H1 (cell line): ENCODE measurements at regions not wholly inside any gene's neighbourhood (a gene's known extent, or its start where the extent isn't known, plus 50 kb on each side); places are given as distances from the start of the nearest gene placed in this dataset.

ENCODE experiments used
- HDAC6 ChIP-seq: IDR thresholded peaks from one replicate; pipeline ENCODE4 v1.7.1; 2012; ENCODE audit warnings: low read depth, mild to moderate bottlenecking, inconsistent platforms, low read length, moderate library complexity
- JUN ChIP-seq: IDR thresholded peaks from 2 replicates; pipeline ENCODE4 v1.6.1; 2011; ENCODE audit warnings: low read depth, mild to moderate bottlenecking, improper control_type of control experiment, low read length
- POLR2AphosphoS5 ChIP-seq: IDR thresholded peaks from 2 replicates; pipeline ENCODE4 v1.6.1; 2011; ENCODE audit warnings: low read depth, low read length
- SAP30 ChIP-seq: fragments of 300-600 bp; sonication (generic); IDR thresholded peaks from 2 replicates; pipeline ENCODE4 v1.7.1; 2012; ENCODE audit warnings: low read length, moderate library complexity, mild to moderate bottlenecking, inconsistent platforms; ENCODE audit not compliant: insufficient read depth, insufficient replicate concordance
- SRF ChIP-seq: IDR thresholded peaks from 2 replicates; pipeline ENCODE4 v1.6.1; 2011; ENCODE audit warnings: mild to moderate bottlenecking, low read depth, low read length, moderate library complexity

GRCh38 chr2:76169276-76170008, 458.7 kb upstream of the GCFC2 start (continued):
- TF ChIP-seq SAP30 (no peak), POLR2AphosphoS5 (no peak), JUN (no peak), SRF (no peak), HDAC6 (no peak)
